Osteoblast (primary cell): ENCODE measurements at regions not wholly inside any gene's neighbourhood (a gene's known extent, or its start where the extent isn't known, plus 50 kb on each side); places are given as distances from the start of the nearest gene placed in this dataset.

ENCODE experiments used
- DNase-seq: peaks from one replicate; pipeline ENCODE4 v3.0.0; 2011; ENCODE audit warnings: low spot score, mixed read lengths; ENCODE audit not compliant: insufficient read length; ENCODE audit errors: missing footprints
- H2AFZ ChIP-seq: 2 replicates; pipeline ENCODE4 v1.6.0; 2011; ENCODE audit warnings: mild to moderate bottlenecking, low read length
- H3K27ac ChIP-seq: 2 replicates; pipeline ENCODE4 v1.5.1; 2011; ENCODE audit warnings: mild to moderate bottlenecking, low read depth, low read length, moderate library complexity
- H3K27me3 ChIP-seq: 2 replicates; pipeline ENCODE4 v1.6.0; 2012; ENCODE audit warnings: mild to moderate bottlenecking, control low read depth, inconsistent platforms, low read length, moderate library complexity; ENCODE audit not compliant: insufficient read depth
- H3K36me3 ChIP-seq: 2 replicates; pipeline ENCODE4 v1.5.1; 2011; ENCODE audit warnings: mild to moderate bottlenecking, low read length, control low read depth, moderate library complexity; ENCODE audit not compliant: insufficient read depth
- H3K4me1 ChIP-seq: 2 replicates; pipeline ENCODE4 v1.5.1; 2011; ENCODE audit warnings: mild to moderate bottlenecking, low read length, control low read depth, moderate library complexity; ENCODE audit not compliant: insufficient read depth
- H3K4me2 ChIP-seq: 2 replicates; pipeline ENCODE4 v1.6.0; 2011; ENCODE audit warnings: mild to moderate bottlenecking, low read length; ENCODE audit not compliant: insufficient read depth
- H3K4me3 ChIP-seq: fragments of 200-600 bp; sonication (generic); 3 replicates; pipeline ENCODE4 v1.5.1; 2012; ENCODE audit warnings: mild to moderate bottlenecking, low read length, inconsistent platforms; ENCODE audit not compliant: insufficient read depth
- H3K79me2 ChIP-seq: 2 replicates; pipeline ENCODE4 v1.6.0; 2012; ENCODE audit warnings: mild to moderate bottlenecking, low read length, control low read depth, inconsistent platforms; ENCODE audit not compliant: insufficient read depth
- H3K9me3 ChIP-seq: 2 replicates; pipeline ENCODE4 v1.5.1; 2011; ENCODE audit warnings: low read depth, low read length, control low read depth
- H4K20me1 ChIP-seq: 2 replicates; pipeline ENCODE4 v1.6.0; 2012; ENCODE audit warnings: mild to moderate bottlenecking, low read length, control low read depth; ENCODE audit not compliant: insufficient read depth
- CTCF ChIP-seq: IDR thresholded peaks from 2 replicates; pipeline ENCODE4 v1.5.1; 2011; ENCODE audit warnings: mild to moderate bottlenecking, low read depth, low read length, moderate library complexity; ENCODE audit errors: extremely low read depth

- Histone ChIP-seq H3K27me3 (peaks cover 7% of the 10 kb centered on the region), H3K4me3 (no peak overlapping the region), H3K36me3 (no peaks in the 10 kb centered on the region), H3K79me2 (no peaks in the 10 kb centered on the region), H2AFZ (no peak overlapping the region), H3K9me3 (no peaks in the 10 kb centered on the region), H3K27ac (no peak overlapping the region), H4K20me1 (no peaks in the 10 kb centered on the region), H3K4me2 (no peak overlapping the region), H3K4me1 (no peaks in the 10 kb centered on the region)
- TF ChIP-seq CTCF = no peak
- no peak for DNase-seq
These were observed 146.4 kb downstream of the BMP4 start for GRCh38 chr14:53810221-53810620.

DNA sequence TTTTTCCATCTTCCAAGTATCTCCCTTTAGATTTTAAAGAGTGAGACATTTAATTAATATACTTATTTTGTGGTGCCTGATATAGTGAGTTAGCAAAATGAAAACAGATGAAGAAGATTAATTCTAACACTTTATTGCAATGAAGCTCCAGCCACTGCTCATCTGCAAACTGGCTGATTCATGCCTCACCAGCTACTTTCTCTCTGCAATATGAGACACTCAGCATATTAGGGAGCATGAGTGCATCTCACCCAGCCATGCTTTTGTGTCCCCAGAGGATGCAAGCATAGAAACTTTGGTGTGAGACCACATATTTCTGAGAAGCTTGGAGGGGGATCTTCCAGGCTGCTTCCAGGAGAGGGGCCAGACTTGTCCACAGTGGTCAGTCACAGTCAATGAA lies 148.6 kb downstream of the BMP4 start:
- Histone ChIP-seq H3K79me2 (no peaks in the 10 kb centered on the region), H3K4me2 (no peak overlapping the region), H3K27ac (no peak overlapping the region), H3K27me3 (no peaks in the 10 kb centered on the region), H3K4me3 (no peak overlapping the region), H2AFZ (no peak overlapping the region), H3K4me1 (no peaks in the 10 kb centered on the region), H3K36me3 (no peaks in the 10 kb centered on the region), H4K20me1 (no peaks in the 10 kb centered on the region), H3K9me3 (no peaks in the 10 kb centered on the region)
- TF ChIP-seq CTCF = no peak
- no peak for DNase-seq

DNA sequence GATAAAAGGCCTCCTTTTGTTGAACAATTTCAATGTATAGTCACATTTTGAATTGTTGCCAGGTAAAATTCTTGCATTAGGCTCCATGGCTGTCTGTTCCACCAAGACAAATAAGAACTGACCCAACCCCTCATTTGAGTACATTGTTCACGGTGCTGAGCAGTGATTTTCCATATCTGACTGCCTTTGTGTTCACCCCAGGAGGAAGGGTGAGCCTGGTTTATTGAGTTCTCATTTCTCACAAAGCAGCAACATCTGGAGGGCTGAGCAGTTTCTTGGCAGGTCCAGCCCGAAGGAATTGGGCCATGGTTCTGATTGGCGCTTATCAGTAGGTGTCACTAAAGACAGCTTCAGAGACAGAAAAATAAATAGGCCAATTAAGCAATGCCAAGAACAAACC lies 149.1 kb downstream of the BMP4 start:
- DNase-seq = no peak
- no peaks in the 10 kb centered on the region for H3K79me2 ChIP-seq

GRCh38 chr14:53807108-53807507 lies 149.5 kb downstream of the BMP4 start:
- DNase-seq = no peak
- no peak overlapping the region for H3K4me3 ChIP-seq
- no peaks in the 10 kb centered on the region for H3K79me2 ChIP-seq
- H4K20me1 ChIP-seq = no peaks in the 10 kb centered on the region
- no peak for TF ChIP-seq CTCF
- no peak overlapping the region for H2AFZ ChIP-seq
- no peaks in the 10 kb centered on the region for H3K9me3 ChIP-seq
- no peak overlapping the region for H3K4me2 ChIP-seq
- H3K36me3 ChIP-seq = no peaks in the 10 kb centered on the region
- no peak overlapping the region for H3K27ac ChIP-seq
- no peaks in the 10 kb centered on the region for H3K4me1 ChIP-seq
- no peaks in the 10 kb centered on the region for H3K27me3 ChIP-seq

More for the DNA sequence above, 149.1 kb downstream of the BMP4 start:
- Histone ChIP-seq H3K27ac (no peak overlapping the region), H3K4me1 (no peaks in the 10 kb centered on the region), H3K9me3 (no peaks in the 10 kb centered on the region), H2AFZ (no peak overlapping the region), H3K36me3 (no peaks in the 10 kb centered on the region), H3K4me3 (no peak overlapping the region), H4K20me1 (no peaks in the 10 kb centered on the region), H3K27me3 (no peaks in the 10 kb centered on the region), H3K4me2 (no peak overlapping the region)
- no peak for TF ChIP-seq CTCF
